ENCODE measurements at regions not wholly inside any gene's neighbourhood (a gene's known extent, or its start where the extent isn't known, plus 50 kb on each side); places are given as distances from the start of the nearest gene placed in this dataset.

DNA sequence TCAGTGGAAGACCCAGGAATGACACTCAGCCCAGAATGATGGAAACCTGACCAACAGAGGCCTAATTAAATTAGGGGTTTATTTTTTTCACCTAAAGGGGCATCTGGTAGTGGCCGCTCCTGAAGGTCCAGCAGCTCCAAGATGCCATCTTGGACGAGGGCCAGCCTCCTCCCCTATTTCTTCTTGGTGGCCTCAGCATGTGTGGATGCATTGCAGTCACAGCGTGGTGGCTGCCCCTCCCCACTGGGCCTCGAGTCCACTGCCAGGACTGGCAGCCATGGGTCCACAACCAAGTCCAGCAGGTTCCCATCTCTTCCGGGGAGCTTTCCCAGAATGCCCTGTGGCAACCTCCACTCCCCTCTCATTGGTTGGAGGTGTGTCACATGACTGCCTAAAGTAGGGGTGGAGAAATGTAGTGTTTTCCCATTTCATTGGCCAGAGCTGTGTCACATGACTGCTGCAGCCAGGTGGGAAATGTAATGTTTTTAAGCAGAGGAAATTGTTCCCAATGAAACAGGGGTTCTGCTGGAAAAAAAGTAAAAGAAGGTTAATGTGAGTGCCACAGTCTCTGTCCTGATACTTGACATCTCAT, 628.2 kb downstream of the PTPRU start:
- Histone ChIP-seq H3K9me3 (peaks cover 0 to 8% (median 5%) of the 10 kb centered on the region in 3 donors), H3K36me3 (no peaks in the 10 kb centered on the region), H3K4me3 (no peak overlapping the region), H3K4me1 (no peaks in the 10 kb centered on the region), H3K27me3 (no peaks in the 10 kb centered on the region), H3K27ac (no peak overlapping the region)
- DNase-seq: no peak
- in situ Hi-C loops (cut with MboI; ENCODE audit: low sequenced_read_pairs in 4 of 4) (no loop called here), intact Hi-C loops (cut with DNase I; ENCODE audit: low total_unique reads) (no loop called here)
- no peak for ATAC-seq
- TF ChIP-seq POLR2A (IDR thresholded peaks at IDR 0.05): no peak
- TF ChIP-seq CTCF (IDR thresholded peaks at IDR 0.05 in 4 of 5, conservative IDR thresholded peaks at IDR 0.05 in 1 of 5): no peak

- H3K27me3 ChIP-seq: no peaks in the 10 kb centered on the region
- no peaks in the 10 kb centered on the region for H3K4me1 ChIP-seq
- H3K4me3 ChIP-seq: no peak overlapping the region
- intact Hi-C loops (cut with DNase I; ENCODE audit: low total_unique reads) (no loop called here), in situ Hi-C loops (cut with MboI; ENCODE audit: low sequenced_read_pairs in 4 of 4) (no loop called here)
- H3K9me3 ChIP-seq: peaks cover 0 to 8% (median 5%) of the 10 kb centered on the region in 3 donors
- DNase-seq: no peak
- TF ChIP-seq CTCF (IDR thresholded peaks at IDR 0.05 in 4 of 5, conservative IDR thresholded peaks at IDR 0.05 in 1 of 5) (no peak), POLR2A (IDR thresholded peaks at IDR 0.05) (no peak)
- H3K36me3 ChIP-seq: no peaks in the 10 kb centered on the region
- H3K27ac ChIP-seq: no peak overlapping the region
- ATAC-seq: no peak
Measured at GRCh38 chr1:29861922-29862321, 625.6 kb downstream of the PTPRU start.

DNA sequence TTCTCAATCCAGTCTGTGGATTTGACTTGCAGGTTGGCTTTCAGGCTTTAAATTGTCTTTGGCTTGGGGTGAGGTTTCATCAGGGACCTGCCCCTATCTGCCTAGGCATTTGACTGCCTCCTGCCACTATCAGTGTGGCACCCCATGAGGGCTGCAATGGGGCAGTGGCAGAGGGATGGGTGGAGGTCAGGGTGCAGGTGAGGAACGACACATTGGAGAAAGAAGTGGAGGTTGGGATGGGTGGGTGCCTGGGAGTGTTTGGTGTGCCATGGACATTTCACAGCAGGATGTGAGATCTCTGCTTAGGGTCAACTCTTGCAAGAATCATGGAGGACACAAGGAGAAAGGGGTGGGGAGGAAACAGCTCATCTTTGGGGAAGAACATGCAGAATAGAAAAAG, 625.1 kb downstream of the PTPRU start:
- no peaks in the 10 kb centered on the region for H3K36me3 ChIP-seq
- intact Hi-C loops (cut with DNase I; ENCODE audit: low total_unique reads): no loop called here
- H3K4me1 ChIP-seq: no peaks in the 10 kb centered on the region
- H3K27me3 ChIP-seq: no peaks in the 10 kb centered on the region
- in situ Hi-C loops (cut with MboI; ENCODE audit: low sequenced_read_pairs in 4 of 4): no loop called here
- DNase-seq (no peak), ATAC-seq (no peak)
- H3K27ac ChIP-seq: no peak overlapping the region
- peaks cover 0 to 8% (median 5%) of the 10 kb centered on the region in 3 donors for H3K9me3 ChIP-seq
- no peak for TF ChIP-seq CTCF (IDR thresholded peaks at IDR 0.05 in 4 of 5, conservative IDR thresholded peaks at IDR 0.05 in 1 of 5)
- no peak overlapping the region for H3K4me3 ChIP-seq

DNA sequence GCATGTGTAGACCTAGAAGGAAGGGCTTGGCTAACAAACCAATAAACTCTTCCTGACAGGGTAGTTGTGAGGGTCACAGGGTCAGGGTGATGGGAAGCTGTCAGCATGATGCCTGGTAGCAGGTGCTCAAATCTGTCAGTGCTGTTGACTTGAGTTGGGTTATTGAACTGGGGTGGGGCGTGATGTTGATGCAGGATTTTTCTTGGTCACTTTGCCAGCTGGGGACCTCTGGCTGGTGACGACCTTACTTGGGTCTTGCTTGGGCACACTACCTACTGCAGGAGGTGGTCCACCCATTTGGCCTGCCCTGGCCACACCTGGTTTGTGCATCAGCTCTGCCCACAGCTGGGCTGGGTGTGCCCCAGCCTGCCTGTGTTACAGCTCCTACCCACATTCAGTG, 624.4 kb downstream of the PTPRU start:
- no peaks in the 10 kb centered on the region for H3K27me3 ChIP-seq
- TF ChIP-seq POLR2A (IDR thresholded peaks at IDR 0.05) (no peak), CTCF (IDR thresholded peaks at IDR 0.05 in 4 of 5, conservative IDR thresholded peaks at IDR 0.05 in 1 of 5) (no peak)

GRCh38 chr1:29860056-29860455, 623.7 kb downstream of the PTPRU start:
- no peaks in the 10 kb centered on the region for H3K4me1 ChIP-seq
- peaks cover 0 to 5% (median 0%) of the 10 kb centered on the region in 3 donors for H3K27me3 ChIP-seq
- H3K4me3 ChIP-seq: no peak overlapping the region
- no peaks in the 10 kb centered on the region for H3K36me3 ChIP-seq
- no peak overlapping the region for H3K27ac ChIP-seq
- DNase-seq: no peak
- in situ Hi-C loops (cut with MboI; ENCODE audit: low sequenced_read_pairs in 4 of 4): no loop called here
- peaks cover 0 to 8% (median 5%) of the 10 kb centered on the region in 3 donors for H3K9me3 ChIP-seq
- no peak for ATAC-seq
- no peak for TF ChIP-seq POLR2A (IDR thresholded peaks at IDR 0.05)
- no peak for TF ChIP-seq CTCF (IDR thresholded peaks at IDR 0.05 in 4 of 5, conservative IDR thresholded peaks at IDR 0.05 in 1 of 5)
- intact Hi-C loops (cut with DNase I; ENCODE audit: low total_unique reads): no loop called here

More for the DNA sequence above, 624.4 kb downstream of the PTPRU start:
- Histone ChIP-seq H3K9me3 (peaks cover 0 to 8% (median 5%) of the 10 kb centered on the region in 3 donors), H3K4me1 (no peaks in the 10 kb centered on the region), H3K4me3 (no peak overlapping the region), H3K36me3 (no peaks in the 10 kb centered on the region), H3K27ac (no peak overlapping the region)
- ATAC-seq: no peak
- no peak for DNase-seq
- intact Hi-C loops (cut with DNase I; ENCODE audit: low total_unique reads): no loop called here
- in situ Hi-C loops (cut with MboI; ENCODE audit: low sequenced_read_pairs in 4 of 4): no loop called here

Data from gastrocnemius medialis (tissue), 4 donors.